HG03571 (cell line): ENCODE measurements at regions not wholly inside any gene's neighbourhood (a gene's known extent, or its start where the extent isn't known, plus 50 kb on each side); places are given as distances from the start of the nearest gene placed in this dataset.

Experiments used
- ATAC-seq: cut with Tn5 transposase; IDR thresholded peaks from one replicate; pipeline ENCODE4 v1.9.1; 2021; ENCODE audit not compliant: unreplicated experiment

- ATAC-seq: no peak
These were observed 101.4 kb upstream of the ZFHX3 start for GRCh38 chr16:73149334-73149733.

DNA sequence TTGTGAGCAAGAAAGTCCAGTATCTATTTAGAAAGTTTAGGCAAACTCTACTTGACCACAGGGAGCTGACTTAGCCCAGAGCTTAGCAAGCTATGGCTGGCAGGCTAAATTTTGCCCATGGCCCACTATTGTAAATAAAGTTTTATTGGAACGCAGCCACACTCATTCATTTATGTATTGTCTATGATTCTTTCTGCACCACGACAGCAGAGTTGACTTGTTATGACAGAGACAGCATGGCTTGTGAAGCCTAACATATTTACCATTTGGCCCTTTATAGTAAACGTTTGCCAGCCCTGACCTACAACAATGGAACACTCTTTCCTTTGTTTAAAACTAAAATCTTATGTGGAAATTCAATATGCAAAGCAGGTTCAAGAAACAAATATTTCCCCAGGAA is 100.0 kb upstream of the ZFHX3 start:
- ATAC-seq: no peak

GRCh38 chr16:73145166-73145880 is 97.4 kb upstream of the ZFHX3 start:
- no peak for ATAC-seq

DNA sequence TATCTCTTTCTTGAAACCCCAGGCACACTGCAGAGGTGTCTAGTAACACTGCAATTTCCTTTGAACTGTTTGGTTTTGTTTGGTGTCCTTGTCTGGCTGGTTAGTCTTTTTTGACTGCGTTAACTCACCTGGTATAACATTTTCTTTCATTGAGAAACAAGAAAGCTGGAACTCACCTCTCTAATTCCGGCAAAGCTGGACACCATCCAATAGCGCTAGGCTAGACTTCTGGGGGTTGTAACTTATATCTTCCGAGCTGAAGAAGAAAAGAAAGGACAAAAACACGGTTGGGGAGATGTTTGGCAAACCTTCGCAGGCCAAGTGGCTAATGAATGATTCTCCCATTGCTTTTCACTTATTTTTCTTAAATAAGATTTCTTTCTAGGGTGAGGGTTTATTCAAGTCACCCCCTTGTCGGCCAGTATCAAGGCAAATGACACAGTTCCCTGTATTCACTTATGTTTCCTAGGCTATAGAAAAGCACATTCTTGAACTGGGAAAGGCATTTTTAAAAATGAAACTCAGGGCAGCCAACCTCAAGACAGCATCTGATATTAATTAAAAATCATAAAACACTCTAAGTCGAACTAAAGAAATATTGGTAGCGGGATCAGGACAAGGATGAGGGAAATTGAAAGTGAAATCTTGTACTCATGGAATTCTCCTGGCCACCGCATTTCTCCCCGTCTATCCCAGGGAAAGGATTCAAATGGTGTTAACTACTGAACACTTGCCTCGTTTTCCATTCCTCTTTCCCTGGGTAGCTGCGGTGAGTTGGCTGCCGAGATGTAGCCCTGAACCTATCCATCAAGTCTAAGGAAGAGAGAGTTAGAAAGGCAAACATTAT is 95.9 kb upstream of the ZFHX3 start:
- ATAC-seq: no peak

GRCh38 chr16:73143002-73143401 is 95.1 kb upstream of the ZFHX3 start:
- no peak for ATAC-seq

GRCh38 chr16:73142053-73142854 is 94.3 kb upstream of the ZFHX3 start:
- no peak for ATAC-seq

GRCh38 chr16:73140929-73141328 is 93.0 kb upstream of the ZFHX3 start:
- no peak for ATAC-seq

DNA sequence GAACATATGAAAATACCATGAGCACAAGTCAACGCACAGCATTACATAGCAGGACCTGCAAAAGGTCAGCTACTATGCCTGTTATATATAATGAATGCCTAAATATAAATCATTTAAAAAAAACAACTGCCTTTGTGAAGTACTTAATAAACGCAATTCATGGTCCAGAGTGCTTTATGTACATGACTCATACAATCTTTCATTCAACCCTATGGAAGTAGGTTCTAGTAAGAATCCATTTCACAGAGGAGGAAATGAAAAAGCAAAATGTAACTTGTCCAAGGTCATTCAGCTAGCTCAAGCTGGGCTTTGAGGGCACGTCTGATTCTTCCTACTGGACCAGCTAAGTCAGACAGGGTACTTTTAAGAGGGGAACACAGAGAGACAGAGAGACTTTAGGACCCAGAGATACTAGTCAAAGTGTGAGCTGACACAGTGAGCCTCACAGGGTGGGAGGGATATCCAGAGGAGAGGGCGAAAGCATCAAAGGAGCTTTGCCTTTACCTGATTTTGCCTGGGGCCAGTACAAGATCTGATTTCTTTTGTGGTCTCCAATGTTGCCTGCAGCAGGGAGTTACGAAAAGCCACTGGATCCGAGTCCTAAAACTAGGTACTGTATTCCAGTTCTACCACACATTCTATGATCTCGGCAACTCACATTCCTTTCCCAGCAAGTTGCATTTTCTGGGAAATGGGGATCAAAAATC is 83.4 kb upstream of the ZFHX3 start:
- no peak for ATAC-seq

DNA sequence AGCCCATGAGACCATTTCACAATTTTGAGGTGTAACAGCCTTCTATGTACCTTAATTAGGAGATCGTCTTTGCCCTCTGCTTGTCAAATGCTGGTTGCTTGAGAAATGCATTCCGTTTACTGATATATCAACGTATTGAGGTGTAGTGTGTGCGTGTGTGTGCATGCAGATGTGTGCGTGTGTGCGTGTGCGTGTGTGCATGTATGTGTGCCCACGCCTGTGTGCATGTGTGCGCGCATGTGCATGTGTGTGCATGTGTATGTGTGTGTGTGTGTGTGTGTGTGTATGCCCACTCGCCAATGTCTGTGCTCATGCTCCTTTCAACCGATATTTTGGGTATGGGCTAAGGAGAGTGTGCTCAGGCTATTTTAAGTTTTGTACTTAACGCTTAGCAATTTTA is 81.5 kb upstream of the ZFHX3 start:
- ATAC-seq: no peak

GRCh38 chr16:73126525-73126853 is 78.6 kb upstream of the ZFHX3 start:
- ATAC-seq: no peak

- no peak for ATAC-seq
These were observed 78.1 kb upstream of the ZFHX3 start for GRCh38 chr16:73125850-73126524.

DNA sequence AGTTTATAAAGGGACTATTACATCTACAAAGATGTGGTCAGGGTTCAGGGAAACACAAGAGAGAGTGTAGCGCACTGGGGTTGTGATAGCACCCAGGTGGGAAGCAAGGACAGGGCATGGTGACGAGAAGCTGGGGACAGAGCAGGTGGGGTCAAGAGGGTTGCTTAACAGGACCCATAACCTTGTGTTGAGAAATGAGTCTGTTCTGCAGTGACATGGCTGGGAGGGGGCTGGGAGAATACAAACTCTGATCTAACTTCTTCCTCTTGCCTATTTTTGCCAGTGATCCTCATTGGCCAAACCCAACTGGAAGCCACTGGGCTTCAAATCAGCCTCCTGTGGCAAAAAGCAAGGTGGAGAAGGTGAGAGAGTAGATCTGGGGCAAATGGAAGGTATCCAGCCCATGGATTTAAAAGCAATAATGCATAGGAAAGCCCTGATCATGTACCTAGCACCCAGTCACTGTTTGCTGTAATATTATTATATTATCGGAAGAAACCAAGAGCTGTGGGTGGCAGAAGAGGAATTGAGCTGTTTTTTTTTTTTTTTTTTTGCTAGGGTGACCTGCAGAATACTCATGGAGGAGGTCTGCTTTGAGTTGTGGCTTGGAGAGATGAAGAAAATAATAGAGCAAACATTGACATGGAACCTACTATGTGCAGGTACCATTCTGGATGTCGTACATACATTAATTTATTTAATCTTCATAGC is 76.9 kb upstream of the ZFHX3 start:
- no peak for ATAC-seq

- ATAC-seq: no peak
These were observed 76.2 kb upstream of the ZFHX3 start for GRCh38 chr16:73124097-73124652.

GRCh38 chr16:73122604-73123391 is 74.9 kb upstream of the ZFHX3 start:
- ATAC-seq: no peak

- no peak for ATAC-seq
These were observed 68.6 kb upstream of the ZFHX3 start for GRCh38 chr16:73116576-73116975.

- ATAC-seq: no peak
These were observed 65.4 kb upstream of the ZFHX3 start for GRCh38 chr16:73113336-73113735.

DNA sequence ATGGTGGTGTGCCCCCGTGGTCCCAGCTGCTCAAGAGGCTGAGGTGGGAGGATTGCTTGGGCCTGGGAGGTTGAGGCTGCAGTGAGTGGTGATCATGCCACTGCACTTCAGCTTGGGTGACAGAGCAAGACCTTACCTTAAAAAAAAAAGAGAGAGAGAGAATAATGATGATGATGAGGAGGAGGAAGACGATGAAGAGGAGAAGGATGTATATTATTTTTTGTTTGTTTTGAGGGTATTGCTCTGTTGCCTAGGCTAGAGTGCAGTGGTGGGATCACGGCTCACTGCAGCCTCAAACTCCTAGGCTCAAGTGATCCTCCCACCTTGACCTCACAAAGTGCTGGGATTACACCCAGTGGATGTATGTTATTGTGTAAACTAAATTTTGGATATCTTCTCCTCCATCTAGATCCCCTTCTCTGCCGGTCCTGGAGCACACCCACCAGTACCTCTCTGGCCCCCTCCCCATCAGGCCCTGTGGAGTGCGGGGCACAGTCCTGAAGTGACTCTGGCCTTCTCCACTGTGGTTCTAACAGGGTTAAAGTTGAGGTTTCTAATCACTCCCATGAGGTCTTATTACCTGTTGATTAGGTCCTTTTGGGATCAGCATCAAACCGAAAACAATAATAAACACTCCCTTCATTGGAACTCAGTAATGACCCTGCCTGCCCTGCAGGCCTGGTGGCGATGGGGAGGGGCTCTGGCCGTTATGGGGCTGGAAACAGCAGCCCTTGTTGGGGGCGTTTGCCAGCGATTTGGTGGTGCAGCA is 60.5 kb upstream of the ZFHX3 start:
- no peak for ATAC-seq

DNA sequence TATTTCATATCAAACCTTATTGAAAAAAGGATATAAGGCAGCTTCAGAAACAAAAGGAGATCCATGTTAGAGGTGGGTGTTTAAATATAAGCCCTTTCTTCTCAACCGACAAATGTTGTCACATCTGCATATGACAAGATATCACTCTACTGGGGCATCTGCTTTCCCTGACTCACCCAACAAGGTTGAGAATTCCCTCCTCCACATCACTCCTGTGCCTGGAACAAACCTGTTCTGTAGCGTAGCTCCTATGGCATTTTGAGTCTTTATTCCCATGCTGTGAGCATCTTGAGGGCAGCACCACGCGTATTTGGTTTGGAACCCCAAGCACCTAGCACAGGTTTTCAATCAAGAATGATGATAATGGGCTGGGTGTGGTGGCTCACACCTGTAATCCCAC is 59.4 kb upstream of the ZFHX3 start:
- ATAC-seq: no peak
